ENCODE measurements at regions not wholly inside any gene's neighbourhood (a gene's known extent, or its start where the extent isn't known, plus 50 kb on each side); places are given as distances from the start of the nearest gene placed in this dataset.

DNA sequence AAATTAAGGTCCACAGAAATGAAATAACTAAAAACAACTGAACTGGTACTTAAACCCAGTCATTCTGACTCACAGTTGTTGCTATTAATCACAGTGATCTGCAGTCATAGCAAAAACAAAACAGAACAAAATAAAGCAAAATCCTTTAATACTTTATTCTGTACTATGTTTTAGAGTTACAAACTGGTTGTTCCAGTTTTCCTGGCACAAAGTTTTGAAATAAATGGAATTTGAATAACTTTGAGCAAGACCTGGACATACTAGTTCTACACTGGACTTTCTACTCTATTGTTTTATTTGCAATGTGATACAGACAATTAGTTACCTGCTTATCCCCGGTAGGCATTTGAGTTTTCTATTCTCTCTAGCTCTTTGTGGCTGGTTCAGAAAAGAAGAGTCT, 147.9 kb downstream of the DMRT2 start:
- in situ Hi-C loops (cut with MboI; ENCODE audit: low pct_unique_long_range_greater_than_20kb, low sequenced_read_pairs) = no loop called here

DNA sequence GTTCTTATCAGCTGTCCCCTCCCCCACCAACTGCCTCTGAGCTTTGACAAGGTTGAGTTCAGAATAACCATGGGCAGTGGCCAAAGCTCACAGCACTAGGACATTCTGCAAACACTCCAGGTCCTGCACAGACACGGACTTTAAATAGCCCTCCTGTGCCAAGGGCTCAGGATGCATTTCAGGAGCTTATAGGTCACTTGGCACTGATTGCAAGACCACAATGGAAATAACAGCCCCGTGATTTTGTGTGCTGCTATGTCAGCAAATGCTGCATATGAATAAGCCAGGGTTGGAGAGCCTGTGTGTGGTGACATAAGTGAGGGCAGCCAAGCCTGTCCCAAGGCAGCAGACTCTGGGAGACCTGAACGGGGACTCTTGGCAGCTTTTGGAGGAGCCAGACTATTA, 150.7 kb downstream of the DMRT2 start:
- DNase-seq = no peak

More for the DNA sequence above, 147.9 kb downstream of the DMRT2 start:
- DNase-seq = no peak

DNA sequence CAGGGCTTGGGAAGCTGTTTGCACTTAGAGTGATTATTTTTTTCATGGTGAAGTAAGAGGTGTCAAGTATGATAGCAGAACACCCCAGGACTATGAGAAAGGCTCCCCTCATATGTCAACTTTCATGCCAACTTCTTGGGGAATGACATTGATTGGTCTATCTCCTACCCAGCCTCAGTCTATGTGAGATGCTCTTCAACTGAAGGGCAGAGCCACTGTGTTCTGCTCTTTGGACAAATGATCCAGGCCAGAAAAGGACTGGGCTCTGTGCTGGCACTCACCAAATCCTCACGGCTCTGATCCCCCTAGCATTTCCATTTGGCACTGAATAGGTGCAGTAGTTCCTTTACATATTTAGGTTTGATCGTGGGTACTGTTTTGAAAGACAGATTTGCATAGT, 151.1 kb downstream of the DMRT2 start:
- no peak for DNase-seq
- in situ Hi-C loops (cut with MboI; ENCODE audit: low pct_unique_long_range_greater_than_20kb, low sequenced_read_pairs) = no loop called here

More for the DNA sequence above, 150.7 kb downstream of the DMRT2 start:
- in situ Hi-C loops (cut with MboI; ENCODE audit: low pct_unique_long_range_greater_than_20kb, low sequenced_read_pairs) = no loop called here

DNA sequence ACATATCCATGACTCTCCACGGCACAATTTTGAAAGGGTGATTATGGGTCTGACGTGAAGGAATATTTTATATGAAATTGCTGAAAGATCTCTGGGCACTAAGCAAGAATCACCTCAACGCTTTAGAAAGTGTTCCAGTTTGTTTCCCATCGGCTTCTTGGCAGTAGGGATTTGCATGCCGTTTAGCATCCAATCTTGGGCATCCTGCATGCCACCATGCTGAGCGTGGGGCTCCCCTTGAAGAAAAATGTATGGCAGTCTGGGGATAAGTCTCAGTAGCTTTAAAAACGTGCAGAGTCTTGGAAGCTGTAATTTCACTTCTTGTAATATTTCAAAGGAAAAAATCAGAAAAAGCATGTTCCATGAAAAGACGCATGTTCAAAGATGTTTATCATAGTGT, 151.7 kb downstream of the DMRT2 start:
- in situ Hi-C loops (cut with MboI; ENCODE audit: low pct_unique_long_range_greater_than_20kb, low sequenced_read_pairs) = no loop called here
- no peak for DNase-seq

DNA sequence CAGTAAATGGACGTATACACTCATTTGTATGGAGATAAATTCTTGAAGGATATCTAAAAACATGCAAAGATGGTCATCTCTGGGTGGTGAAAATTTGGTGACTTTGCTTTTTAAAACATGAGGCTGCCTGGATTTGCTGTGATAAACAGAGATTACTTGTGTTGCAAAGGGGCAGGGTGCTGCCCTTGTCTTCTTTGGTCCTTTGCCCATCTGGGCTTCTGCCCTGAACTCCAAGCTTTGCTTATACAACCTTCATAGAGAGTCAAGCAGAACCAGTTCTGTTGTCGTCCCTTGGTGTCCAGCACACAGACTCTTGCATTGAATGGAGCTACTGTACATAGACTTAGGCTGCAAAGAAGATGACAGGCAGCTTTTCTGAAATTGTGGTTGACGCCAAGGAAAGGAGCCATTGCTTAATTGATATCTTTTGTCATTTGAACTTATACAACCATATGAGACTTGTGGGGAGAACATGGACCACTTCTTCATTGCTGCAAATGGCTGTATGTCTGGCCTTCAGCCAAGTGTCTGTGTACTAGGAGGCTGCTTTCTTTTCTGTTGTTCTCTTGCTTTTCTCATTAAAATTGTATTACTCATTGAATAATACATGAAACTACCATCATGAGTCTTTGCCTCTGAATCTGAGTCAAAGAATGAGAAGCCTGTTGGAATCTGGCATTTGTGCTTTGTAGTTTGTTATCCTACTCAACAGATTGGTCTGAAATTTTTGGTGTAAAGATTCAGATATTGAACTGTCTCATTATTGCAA, 152.5 kb downstream of the DMRT2 start:
- no peak for DNase-seq
- in situ Hi-C loops (cut with MboI; ENCODE audit: low pct_unique_long_range_greater_than_20kb, low sequenced_read_pairs) = no loop called here

DNA sequence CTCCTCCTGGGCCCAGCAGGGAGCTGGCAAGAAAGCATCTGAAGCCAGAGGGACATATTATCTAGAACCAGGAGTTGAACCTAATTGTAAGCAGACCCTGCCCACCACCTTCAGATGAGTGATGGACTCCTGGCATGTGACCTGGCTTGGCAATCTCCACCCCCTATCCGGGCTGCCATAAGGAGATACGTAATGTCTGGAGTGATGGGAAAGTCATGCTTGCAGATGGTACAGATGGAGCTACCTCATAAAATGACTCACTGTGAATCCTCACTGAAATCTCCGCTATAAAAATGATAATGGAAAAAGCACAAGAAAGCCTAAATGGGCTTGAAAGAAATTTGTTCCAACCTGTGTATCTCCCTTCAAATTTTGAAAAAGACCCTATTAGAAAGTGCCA, 157.5 kb downstream of the DMRT2 start:
- no peak for DNase-seq
- in situ Hi-C loops (cut with MboI; ENCODE audit: low pct_unique_long_range_greater_than_20kb, low sequenced_read_pairs) = no loop called here

DNA sequence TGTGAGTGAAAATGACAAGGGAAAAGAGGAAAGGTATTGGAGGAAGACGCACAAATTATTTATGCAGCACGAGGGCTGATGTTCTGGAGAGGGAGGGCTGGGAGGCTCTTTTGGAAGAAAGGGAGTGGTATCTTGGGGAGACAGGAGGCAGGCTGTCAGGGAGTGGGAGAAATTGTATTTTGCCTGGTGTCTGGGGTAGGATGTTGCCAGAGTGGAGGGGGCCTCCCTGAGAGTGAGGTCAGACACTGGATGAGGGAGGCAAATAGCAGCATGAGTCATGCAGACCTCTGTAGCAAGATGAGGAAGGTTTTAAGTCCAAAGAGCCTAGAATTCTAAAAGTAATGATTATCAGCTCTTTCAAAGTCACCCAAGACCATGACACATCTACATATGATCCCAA, 158.0 kb downstream of the DMRT2 start:
- no peak for DNase-seq
- in situ Hi-C loops (cut with MboI; ENCODE audit: low pct_unique_long_range_greater_than_20kb, low sequenced_read_pairs) = no loop called here

DNA sequence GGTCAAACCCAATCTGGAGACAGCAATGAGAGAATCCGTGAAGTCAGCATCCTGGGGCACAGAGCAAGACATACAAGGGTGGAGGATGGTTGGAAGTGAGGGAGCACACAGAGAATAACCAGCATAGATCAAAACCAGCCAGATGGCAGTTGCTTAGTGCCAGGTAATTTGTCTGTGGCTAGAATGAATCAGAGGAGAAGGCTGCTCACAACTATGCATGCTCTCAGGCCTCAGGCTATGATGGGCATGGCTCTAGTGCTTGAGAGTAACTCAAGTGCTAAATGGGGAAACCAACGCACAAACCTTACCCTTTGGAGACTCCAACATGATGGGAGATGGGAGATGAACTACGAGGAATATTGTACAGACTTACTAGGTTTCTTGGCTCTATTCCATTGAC, 160.8 kb downstream of the DMRT2 start:
- no peak for DNase-seq
- in situ Hi-C loops (cut with MboI; ENCODE audit: low pct_unique_long_range_greater_than_20kb, low sequenced_read_pairs) = no loop called here

DNA sequence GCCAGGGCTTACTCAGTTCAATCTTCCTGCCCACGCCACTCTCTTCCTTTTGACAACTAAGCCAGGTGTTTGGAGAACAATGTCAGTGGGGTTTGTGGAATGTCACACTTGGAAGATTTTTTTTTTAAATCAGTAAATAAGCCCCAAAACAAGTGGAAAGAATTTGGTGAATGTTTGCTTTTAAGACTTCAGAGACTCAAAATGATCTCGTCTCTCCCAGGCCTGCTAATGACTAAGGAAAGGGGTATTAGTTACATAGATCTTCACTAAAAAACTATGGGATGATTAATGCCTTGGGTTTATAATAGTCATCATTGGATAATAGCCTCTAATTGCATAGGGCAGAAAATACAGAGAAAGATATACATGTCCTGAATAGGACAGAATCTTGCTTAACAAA, 166.4 kb downstream of the DMRT2 start:
- DNase-seq = no peak
- in situ Hi-C loops (cut with MboI; ENCODE audit: low pct_unique_long_range_greater_than_20kb, low sequenced_read_pairs) = no loop called here

DNA sequence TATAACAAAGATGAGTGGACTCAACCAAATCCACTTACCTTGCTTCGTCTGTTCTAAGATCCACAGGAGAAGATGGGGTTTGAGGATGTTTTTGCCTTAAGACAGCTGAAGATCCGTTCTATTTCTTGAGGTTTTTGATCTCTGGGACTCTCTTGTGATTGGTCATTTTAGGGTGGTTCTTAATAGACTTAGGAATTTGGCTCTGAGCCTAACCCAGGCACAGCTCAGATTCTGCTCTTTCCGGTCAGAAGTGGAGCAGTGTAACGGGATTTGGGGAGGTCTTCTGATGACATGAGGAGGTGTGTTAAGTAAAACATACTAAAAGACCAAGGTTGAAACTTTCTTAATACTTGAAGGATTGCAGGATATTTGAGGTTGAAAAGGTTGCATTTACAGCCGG, 166.9 kb downstream of the DMRT2 start:
- DNase-seq = no peak

DNA sequence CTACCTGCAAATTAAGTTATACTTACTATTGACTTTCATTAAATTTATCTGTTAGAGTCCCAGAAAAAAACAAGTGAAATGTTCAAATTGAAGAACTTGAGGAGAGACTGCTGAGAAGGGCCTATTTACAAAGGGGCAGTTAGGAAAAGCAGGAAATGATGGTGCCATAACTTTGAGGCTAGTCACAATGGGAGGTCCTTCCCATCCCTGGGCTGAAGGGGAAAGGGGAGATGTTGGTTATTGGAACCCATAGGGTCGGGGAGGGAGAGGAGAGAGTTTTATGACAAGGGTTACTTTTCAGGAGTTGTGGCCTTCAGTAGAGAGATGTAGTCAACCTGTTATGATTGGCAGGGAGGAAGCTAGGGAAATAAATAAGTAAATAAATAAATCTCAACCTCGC, 169.1 kb downstream of the DMRT2 start:
- in situ Hi-C loops (cut with MboI; ENCODE audit: low pct_unique_long_range_greater_than_20kb, low sequenced_read_pairs) = no loop called here
- DNase-seq = no peak

More for the DNA sequence above, 166.9 kb downstream of the DMRT2 start:
- in situ Hi-C loops (cut with MboI; ENCODE audit: low pct_unique_long_range_greater_than_20kb, low sequenced_read_pairs) = no loop called here

DNA sequence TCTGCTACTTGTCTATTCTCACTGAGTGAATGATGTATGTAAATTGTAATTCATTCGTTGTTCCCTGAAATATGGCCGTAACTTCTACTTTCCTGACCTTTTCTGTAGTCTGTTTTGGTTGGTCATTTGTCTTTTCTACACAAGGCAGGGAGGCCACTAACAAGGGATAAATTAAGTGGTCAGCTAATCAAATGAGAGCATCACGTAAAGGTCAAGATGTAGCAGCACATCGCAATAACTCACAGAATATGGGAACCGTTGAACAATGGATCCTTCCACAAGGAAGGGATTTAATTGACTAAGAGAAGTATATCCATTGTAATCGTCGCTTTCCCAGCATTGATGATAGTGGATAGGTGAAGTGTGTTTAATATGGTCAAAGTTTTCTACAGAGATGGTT, 171.1 kb downstream of the DMRT2 start:
- DNase-seq = no peak
- in situ Hi-C loops (cut with MboI; ENCODE audit: low pct_unique_long_range_greater_than_20kb, low sequenced_read_pairs) = no loop called here

DNA sequence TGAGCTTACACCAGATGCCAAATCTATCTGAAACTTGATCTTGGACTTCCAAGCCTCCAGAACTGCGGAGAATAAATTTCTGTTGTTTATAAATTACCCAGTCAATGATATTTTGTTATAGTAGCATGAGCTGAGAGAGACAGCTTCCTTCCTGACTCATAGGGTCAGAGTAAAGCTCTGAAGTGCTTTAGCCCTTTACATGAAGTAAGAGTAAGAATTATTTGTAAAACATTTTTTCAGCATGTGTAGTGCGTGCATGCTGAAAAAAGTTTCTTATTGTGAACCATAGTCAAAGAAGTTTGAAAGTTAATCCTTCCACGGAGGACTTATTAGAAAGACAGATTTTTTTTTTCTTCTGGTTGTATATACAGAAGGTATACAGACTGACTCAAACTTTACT, 172.4 kb downstream of the DMRT2 start:
- in situ Hi-C loops (cut with MboI; ENCODE audit: low pct_unique_long_range_greater_than_20kb, low sequenced_read_pairs) = no loop called here
- no peak for DNase-seq

DNA sequence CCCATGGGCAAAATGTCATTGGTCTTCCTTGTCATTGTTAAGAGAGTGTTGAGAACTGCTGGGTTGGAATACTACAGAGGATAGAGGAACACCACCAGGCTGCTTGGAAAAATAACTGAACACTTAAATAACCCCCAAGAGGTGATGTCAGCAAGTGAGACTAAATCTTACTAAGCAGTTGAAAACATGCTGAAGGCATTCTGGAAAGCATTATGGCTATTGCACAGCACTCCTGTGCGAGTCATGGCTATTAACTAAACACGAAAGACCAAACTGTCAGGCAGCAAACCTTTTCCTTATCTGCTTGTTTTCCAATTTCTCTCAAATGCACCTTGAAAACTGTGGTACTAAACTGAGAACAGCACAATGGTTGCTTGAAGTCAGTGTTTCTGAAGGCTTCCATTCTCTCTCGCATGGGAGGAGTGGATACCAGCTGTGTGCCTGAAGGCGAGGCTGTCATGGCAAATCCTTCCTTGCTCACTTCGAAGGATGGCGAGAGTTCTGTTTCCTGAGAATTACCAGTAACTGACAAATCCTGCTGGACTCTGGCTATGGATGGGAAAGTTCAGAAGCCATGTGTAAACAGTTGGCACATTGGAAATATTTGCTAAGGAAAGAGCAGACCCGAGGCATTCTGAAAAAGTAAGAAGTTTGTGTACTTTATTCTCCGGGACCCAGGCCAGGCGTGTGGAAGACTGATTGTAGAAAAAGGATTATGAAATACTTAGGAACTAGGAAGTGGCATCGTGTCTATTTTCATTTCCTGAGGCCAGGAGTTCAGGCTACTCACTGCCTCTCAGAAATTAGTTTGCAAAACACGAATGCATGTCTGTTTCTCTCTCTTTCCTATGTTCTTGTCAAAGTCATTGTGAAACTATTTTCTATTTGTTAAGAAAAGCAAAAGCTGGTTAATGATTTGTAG, 182.1 kb downstream of the DMRT2 start:
- in situ Hi-C loops (cut with MboI; ENCODE audit: low pct_unique_long_range_greater_than_20kb, low sequenced_read_pairs) = no loop called here
- no peak for DNase-seq

DNA sequence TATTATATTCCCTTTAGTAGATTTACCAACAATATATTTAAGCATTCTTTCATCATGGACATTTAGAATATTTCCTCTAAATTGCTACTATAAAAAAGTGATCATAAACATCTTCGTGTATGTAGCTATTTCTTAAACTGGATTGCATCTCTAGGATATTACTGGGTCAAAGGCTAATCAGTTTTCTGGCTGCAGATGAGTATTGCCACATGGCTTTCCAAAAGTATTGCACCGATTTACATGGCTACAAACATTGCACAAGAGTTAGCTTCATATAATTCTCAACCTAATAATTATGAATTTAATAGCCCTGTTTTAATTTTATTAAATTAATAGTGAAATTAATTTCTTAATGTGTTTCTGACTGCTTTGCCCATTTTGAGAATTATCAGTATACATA, 183.4 kb downstream of the DMRT2 start:
- no peak for DNase-seq
- in situ Hi-C loops (cut with MboI; ENCODE audit: low pct_unique_long_range_greater_than_20kb, low sequenced_read_pairs) = no loop called here

DNA sequence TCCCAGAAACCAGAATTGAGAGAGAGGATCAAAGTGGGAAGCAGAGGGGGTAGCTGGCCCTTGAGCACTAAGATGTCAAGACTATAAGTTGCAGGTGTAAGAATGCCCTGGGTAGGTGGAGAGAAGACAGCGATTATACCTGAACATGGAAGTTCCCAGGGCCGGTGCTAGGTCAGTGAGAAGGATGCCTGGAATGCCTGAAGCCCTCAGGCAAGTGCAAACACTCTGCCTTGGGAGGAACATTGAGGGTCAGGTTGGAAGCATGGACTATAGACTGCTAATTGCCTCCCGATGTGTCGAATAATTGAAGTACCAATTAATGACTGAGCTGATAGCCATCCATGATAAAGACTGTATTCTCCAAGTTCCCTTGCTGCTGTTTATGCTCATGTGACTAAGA, 185.5 kb downstream of the DMRT2 start:
- in situ Hi-C loops (cut with MboI; ENCODE audit: low pct_unique_long_range_greater_than_20kb, low sequenced_read_pairs) = no loop called here
- no peak for DNase-seq

DNA sequence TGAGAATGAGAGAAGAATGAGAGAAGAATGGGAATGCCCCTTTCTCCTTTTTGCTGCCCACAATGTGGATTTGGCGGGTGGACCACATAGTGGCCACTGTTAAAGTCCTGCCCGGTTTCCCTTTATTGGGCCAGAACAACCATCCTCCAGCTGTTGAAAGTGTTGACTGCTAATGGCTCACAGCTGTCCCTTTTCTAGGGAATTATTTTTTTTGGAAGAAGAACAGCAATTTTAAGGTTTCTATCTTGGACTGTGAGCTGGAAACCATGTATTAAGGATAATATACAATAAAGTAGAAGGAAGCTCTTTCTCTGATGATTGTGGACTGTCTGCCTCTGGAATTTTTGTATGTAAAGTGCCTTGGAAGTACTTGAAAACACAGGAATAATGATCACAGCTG, 185.9 kb downstream of the DMRT2 start:
- in situ Hi-C loops (cut with MboI; ENCODE audit: low pct_unique_long_range_greater_than_20kb, low sequenced_read_pairs) = no loop called here

DNA sequence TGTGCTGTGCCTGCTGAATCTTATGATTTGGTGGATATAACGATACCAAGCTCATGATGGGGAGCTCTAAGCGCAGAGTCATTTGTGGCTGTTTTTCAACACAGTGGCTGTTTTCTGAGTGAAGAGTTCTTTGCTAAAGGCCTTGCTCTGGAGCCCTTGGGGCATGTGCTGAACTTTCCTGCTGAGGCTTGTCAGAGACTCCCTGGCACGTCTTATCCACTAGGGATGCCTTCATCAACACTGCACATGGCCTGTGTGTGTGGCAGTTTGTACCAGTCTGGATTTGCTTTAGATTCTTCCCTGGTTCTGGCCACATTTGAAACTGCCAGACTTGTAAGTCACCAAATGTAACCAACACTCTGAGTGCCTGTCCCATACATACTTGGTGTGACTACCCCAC, 188.2 kb downstream of the DMRT2 start:
- in situ Hi-C loops (cut with MboI; ENCODE audit: low pct_unique_long_range_greater_than_20kb, low sequenced_read_pairs) = no loop called here

More for the DNA sequence above, 185.9 kb downstream of the DMRT2 start:
- DNase-seq = no peak

DNA sequence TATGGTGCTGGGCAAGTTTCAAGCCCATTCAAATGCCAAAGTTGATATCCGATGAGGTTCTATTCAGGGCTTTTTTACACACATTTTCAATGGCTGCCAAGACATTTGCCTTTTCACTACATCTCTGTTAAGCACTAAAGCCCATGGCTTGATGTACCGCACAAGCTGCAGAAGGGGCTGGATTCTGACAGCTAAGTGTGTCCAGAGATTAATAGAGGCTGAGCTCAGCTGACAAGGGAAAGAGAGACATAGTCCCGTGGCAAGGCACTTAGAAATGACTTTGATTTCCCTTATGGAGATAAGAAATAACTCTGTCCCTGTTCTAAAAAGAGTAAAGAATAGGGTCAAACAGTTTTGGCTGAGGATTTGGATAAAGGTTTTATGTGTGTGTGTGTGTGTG, 198.6 kb downstream of the DMRT2 start:
- no peak for DNase-seq
- in situ Hi-C loops (cut with MboI; ENCODE audit: low pct_unique_long_range_greater_than_20kb, low sequenced_read_pairs) = no loop called here

More for the DNA sequence above, 188.2 kb downstream of the DMRT2 start:
- DNase-seq = no peak

Data from KBM-7 (cell line).